ENCODE measurements at regions not wholly inside any gene's neighbourhood (a gene's known extent, or its start where the extent isn't known, plus 50 kb on each side); places are given as distances from the start of the nearest gene placed in this dataset.
"Not testable (repeated sequence)": the region's sequence is repeated elsewhere in the genome, so short reads cannot be mapped to it uniquely, and the experiment has no call there.

DNA sequence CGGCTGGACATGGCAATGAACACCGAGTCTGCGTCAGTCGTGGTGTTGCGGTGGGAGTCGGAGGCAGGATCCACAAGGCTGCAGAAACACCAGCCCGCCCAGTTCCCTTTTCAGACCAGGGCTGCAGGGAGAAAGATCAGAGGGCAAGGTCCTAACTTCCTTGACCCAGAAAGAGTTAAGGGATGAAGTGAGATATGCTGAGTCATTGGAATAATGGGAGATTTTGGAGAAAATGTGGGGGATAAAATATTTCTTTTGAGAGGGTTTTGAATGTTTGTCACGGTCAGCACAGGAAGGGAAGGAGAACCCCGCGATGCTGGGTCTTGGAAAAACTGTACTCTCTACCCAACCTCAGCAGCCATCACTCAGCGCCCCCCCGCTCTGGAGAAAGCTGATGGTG lies 416.0 kb downstream of the ICE1 start:
- DNase-seq: no peak

DNA sequence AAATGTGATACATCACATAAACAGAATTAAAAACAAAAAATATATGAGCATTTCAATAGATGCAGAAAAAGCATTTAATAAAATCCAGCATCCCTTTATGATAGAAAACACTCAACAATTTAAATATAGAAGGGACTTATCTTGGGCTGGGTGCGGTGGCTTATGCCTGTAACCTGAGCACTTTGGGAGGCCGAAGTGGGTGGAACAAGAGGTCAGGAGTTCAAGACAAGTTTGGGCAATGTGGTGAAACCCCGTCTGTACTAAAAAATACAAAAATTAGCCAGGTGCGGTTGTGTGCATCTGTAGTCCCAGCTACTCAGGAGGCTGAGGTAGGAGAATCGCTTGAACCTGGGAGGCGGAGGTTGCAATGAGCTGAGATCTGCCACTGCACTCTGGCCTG lies 409.1 kb downstream of the ICE1 start:
- not testable (repeated sequence) for DNase-seq

- no peak for DNase-seq
Observed at GRCh38 chr5:5828619-5829018, 406.1 kb downstream of the ICE1 start.

DNA sequence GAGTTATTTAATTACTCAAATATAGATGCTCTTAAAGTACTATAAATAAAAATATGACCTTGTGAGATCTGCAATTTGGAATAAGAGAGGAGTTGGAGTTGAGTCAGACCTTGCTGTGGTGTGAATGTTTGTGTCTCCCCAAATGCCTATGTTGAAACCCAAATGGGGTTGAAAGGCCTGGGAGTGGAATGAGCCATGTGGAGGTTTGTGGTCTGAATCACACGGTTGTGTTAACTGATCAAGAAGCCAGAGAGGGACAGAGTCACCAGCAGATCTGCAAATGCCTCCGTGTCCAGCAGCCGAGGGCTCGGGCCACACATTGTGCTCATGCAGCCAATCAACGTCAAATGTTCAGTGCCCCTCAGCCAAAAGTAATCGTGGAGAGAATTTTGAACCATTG lies 404.4 kb downstream of the ICE1 start:
- DNase-seq: no peak

DNA sequence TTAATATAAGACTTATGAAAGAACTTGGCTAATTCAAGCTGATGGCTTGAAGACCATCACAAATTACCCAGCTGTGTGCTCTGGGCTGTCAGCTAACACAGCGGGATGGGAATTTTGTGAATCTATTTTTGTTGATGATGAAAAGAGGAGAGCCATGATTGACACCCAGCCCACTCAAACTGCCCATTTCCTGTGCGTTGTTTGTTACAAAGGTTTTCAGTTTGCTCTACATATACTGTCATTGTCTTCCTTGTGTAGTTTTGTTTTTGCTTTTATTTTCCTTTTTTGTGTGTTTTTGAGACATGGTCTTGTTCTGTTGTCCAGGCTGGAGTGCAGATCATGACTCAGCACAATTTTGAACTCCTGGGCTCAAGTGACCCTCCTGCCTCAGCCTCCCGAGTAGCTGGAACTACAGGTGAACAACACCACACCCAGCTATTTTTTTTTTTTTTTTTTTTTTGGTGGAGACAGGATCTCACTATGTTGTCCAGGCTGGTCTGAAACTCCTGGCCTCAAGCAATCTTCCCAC lies 400.3 kb downstream of the ICE1 start:
- no peak for DNase-seq

- DNase-seq: no peak
Observed at GRCh38 chr5:5816960-5817359, 394.5 kb downstream of the ICE1 start.

- no peak for DNase-seq
Observed at GRCh38 chr5:5813441-5813840, 391.0 kb downstream of the ICE1 start.

- DNase-seq: no peak
Observed at GRCh38 chr5:5810461-5810860, 388.0 kb downstream of the ICE1 start.

DNA sequence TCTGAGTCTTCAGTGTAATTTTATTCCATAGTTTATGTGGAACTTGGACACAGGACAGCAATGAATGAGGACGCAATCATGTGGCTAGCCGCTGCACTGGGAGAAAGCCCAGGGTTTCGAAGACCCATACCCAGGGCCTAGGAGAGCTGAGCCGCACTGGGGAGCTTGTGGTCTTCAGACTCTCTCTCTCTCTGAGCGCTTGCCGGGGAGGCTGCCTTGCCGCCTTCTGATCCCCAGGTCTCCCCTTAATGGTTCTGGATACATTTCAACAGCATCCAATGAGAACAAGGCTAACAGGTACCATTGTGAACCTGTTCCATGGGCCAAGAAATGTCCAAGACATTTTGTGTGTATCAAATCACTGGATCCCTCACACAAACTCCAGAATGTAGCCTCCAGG lies 383.4 kb downstream of the ICE1 start:
- DNase-seq: no peak

GRCh38 chr5:5804478-5805233 lies 382.2 kb downstream of the ICE1 start:
- no peak for DNase-seq

DNA sequence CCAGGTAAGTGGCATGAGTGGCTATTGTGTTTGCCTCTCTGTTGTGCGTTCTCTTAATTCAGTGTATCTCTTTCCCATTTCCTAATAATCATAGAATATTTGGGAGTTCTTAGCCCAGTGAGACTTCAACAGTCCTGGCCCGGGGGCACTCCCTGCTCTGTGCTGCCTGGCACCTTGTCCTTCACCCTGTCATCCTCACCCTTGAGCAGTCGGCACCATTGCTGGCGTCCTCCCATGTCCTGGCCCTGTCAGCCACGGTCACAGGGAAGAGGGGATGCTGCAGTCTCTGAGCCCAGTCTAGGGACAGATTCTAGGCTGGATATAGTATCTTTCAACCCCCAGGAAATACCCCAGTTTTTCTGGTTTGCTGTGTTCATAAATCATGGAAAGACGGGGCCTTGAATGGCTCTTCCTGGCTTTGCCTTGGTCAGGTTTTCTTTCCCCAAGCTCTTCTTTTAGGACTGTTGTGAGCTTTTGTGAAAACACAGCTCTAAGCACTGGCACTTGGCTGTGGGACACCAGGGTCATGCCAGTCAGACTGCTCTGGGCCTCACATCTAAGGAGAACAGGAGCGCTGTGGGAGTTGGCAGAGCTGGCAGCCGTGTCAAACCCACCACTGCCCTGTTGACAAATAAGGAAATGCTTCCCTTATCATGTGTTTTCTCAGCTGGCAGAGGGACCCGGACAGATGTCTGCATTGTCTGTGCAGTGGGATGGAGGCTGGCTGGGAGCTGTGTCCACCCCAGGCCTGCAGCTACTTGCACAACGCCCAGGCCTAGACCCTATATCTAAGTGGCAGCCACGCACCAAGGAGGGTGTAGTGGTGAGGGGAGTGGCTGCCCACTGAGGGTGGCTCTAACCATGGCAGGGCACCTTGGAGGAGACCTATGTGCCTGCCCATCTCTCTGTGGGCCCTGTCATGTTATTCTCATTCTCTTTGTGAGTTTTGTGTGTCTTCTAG lies 378.6 kb downstream of the ICE1 start:
- no peak for DNase-seq

DNA sequence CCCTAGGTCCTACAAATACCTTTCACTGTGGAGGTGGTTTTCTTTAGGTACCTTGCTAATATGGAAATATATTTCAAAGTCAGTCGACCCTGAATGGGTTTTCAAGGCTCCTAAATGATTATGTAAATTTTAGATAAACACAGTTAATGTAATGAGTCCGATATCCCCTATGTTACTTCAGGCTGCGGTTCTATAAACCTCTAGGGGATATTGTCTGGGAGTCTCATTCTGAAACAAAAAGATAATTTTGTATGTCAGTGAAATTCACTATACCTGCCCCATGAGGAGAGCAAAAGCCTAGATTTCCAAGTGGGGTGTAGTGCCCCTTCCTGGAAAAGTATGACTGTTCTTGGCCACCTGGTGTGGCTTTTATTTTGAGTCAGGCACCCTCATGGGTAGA lies 377.3 kb downstream of the ICE1 start:
- DNase-seq: no peak

DNA sequence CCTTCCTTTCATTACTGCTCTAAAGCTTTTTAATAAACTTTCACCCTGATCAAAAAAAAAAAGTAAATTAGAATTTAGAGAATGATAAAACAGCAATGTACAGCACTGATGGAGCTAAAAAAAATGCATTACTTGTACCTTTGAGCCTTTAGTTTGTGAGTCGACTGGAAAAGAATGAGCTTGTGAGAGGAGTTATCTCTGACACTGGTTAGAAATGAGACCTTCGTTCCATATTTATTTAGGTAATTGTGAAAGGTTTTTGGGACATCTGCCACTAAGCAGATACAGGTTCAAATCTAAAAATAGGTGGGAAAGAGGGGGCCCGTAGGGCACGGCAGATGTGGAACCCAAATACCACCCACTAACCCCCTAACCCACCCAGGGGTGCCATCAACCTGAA lies 376.8 kb downstream of the ICE1 start:
- DNase-seq: no peak

DNA sequence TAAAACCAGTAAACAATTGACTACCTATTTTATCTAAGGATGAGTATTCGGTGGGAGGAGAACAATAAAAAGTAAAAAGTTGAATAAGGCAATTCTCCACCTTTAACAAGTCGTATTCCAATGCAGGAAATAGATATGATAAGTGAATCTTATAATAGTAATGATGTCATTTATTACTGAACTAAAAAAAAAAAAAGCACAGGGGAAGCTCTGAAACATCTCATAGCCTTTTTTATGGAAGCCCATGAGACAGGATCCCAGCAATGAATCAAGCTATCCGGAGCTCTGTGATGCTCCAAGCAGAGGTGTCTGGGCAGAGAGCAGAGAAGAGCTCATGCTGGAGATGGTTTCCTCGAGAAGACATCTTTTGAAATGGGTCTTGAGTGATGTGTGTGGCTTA lies 376.0 kb downstream of the ICE1 start:
- DNase-seq: no peak

DNA sequence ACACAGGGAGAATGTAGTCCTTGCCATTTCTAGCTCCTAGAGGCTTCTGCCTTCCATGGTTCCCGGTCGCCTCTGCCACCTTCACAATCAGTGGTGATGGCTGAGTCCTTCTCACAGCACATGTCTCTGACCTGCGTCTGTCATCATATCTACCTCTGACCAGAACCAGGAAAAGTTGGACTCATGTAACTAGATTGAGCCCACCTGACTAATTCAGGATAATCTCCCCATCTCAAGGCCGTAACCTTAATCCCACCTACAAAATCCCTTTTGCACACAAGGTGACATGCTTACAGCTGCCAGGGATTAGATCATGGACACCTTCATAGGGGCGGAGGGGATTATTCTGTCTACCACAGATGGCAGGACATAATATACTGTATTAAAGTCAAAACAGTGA lies 375.6 kb downstream of the ICE1 start:
- no peak for DNase-seq

GRCh38 chr5:5795074-5795771 lies 372.7 kb downstream of the ICE1 start:
- DNase-seq: no peak

DNA sequence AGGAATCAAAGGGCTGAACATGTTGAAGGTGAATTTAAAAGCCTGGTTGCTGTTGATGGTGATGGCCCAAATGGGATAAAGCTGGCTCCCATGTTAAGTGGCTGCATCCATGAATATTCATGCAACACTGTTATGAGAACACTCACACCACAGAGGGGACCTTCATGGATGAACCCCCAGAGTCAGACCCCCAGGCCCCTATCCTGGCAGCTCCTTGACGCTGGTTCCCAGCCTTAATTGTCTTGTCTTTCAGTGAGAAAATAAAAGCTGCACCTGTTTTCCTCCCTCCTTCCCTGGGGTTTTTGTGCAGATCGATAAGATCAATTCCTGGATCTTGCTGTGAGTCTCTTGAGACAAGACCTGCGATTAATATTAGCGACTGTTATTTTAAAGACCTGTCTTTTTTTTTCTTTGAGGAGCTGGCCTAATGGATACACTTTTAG lies 371.7 kb downstream of the ICE1 start:
- no peak for DNase-seq

DNA sequence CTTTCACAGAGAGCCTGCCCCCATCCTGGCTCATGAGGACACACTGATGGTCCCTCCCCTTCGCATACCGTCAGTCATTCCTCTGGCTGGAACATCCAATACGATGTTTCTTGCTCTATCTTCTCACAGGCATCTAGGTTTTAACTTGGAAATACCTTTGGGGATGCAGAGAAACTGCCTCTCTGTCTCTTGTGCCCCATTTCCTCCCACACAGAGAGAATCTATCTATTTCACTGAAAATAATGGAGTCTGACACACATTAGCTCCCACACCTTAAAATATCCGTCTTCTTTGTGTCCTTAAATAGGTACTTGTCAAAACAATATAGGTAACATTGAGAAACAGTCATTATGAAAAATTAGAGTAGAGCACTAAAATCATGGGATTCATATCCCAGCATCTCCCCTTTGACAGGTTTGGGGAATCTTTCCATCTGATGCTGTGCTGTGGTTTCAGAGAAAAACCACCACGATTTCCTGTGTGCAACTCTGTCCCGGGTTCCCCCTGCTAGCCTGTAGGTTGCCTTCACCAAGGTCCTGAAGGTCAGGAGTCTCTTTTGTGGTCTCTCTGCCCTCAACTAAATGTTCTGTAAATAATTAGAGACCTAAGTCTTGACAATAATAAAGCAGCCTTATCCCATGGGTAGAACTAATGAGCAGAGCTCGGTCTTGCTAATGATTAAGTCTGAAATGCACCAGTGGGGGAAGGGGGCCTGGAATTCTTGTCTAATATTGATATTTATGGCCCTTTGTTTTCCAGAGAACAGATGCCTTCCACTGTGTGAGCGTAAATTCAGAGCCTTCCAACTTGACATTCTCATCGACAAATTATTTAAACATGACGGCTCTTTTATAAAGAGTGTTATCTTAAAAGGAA lies 371.0 kb downstream of the ICE1 start:
- DNase-seq: no peak

- no peak for DNase-seq
Observed at GRCh38 chr5:5792106-5792505, 369.6 kb downstream of the ICE1 start.

DNA sequence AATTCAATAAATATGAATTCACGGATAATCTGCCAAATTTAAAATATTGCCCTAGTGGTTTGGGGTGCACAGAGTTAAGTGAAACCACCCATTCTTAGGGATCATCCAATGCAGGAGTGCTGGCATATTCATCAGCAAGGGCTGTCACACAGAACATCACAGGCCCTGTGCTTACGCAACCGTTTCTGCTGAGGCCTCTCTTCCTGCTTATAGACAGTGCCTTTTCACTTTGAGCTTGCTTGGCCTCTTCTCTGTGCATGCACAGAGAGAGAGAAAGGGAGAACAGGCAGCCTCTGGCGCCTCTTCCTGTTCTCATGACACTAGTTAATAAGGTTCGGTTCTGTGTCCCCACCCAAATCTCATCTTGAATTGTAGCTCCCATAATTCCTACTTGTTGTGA lies 366.3 kb downstream of the ICE1 start:
- DNase-seq: no peak

DNA sequence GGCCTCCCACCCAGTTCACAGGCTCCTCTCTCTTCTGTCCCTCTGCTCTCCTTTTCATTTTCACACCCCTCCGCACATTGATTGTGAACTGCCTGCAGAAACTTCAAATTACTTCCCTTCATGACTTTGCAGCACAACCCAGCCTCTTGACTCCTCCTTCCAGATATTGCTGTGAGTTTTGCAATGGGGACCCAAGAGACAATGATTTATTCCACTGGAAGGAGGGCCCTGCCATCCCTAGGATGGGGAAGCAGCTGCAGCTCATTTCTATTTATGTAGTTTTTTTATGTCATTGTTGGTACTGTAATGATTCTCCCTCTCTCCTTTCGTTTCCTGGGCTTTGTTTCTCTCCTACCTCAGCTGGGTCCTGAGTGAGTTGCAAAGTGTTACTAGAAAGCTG lies 364.9 kb downstream of the ICE1 start:
- DNase-seq: no peak

GRCh38 chr5:5784101-5784500 lies 361.6 kb downstream of the ICE1 start:
- no peak for DNase-seq

Data from CD4-positive, alpha-beta T cell treated with Interleukin-10 for 1 hour (primary cell).